ENCODE measurements at regions not wholly inside any gene's neighbourhood (a gene's known extent, or its start where the extent isn't known, plus 50 kb on each side); places are given as distances from the start of the nearest gene placed in this dataset.

- DNase-seq (ENCODE audit: low spot score) = no peak
These were observed 197.2 kb downstream of the RWDD3 start for GRCh38 chr1:95431235-95431634.

- DNase-seq (ENCODE audit: low spot score) = no peak
These were observed 201.6 kb downstream of the RWDD3 start for GRCh38 chr1:95435611-95436010.

- no peak for DNase-seq (ENCODE audit: low spot score)
These were observed 203.0 kb downstream of the RWDD3 start for GRCh38 chr1:95437011-95437410.

DNA sequence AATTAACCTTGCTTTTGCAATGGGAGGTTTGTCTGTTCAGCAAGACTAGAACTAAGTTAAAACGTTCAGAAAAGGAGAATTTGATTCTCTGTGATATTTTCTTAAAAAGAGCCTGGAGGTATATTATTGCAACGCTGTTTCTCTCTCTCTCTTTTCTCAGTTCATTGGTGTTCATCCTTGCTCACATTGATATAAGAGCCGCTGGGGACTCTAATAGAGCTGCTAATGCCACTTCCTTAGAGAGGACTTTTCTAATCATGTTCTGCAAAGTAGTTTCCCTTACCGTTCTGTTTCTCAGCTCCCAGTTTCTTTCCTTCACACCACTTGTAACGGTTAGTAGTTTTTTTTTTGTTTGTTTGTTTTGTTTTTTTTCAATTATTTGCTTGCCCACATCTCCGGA lies 203.8 kb downstream of the RWDD3 start:
- DNase-seq (ENCODE audit: low spot score) = no peak

- DNase-seq (ENCODE audit: low spot score) = no peak
These were observed 204.4 kb downstream of the RWDD3 start for GRCh38 chr1:95438218-95438948.

DNA sequence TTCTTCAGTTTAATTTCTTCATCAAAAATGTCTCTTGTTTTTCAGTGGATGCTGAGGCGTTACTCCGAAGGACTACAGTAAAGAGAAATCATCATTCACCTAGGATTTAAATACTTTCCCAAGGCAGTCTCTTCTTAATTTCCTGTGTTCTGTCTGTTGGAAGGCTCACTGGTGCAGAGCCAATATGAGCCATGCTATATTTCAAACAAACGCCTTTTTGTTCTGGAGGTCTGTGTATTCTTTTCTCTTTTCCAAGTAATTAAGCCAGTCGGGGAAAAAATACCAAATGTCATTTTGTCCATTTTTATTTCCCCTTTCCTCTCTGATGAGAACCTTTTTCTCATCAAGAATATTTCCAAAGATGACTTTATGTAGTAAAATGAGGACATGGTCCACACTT lies 206.5 kb downstream of the RWDD3 start:
- DNase-seq (ENCODE audit: low spot score) = no peak

GRCh38 chr1:95449516-95449915 lies 215.5 kb downstream of the RWDD3 start:
- DNase-seq (ENCODE audit: low spot score) = no peak

GRCh38 chr1:95451054-95451453 lies 217.0 kb downstream of the RWDD3 start:
- peak; percentile 25 for DNase-seq (ENCODE audit: low spot score)

DNA sequence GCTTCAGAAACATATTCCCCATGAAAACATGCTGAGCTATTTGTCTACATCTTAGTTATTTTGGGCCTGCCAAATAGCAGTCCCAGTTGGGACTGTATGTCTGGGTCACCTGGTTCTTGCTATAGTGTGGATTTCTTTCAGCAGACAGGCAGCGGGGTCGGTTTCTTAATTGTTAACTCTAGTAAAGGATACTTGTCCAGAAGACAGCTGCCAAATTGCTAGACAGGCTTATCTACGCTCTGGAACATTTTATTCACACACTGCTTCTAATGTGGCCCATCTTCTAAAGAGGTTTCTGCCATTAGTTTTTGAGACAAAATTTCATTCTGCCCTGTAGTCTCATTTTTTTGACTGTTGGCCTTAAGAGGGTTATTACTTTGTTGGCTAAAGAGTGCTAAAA lies 217.9 kb downstream of the RWDD3 start:
- no peak for DNase-seq (ENCODE audit: low spot score)

DNA sequence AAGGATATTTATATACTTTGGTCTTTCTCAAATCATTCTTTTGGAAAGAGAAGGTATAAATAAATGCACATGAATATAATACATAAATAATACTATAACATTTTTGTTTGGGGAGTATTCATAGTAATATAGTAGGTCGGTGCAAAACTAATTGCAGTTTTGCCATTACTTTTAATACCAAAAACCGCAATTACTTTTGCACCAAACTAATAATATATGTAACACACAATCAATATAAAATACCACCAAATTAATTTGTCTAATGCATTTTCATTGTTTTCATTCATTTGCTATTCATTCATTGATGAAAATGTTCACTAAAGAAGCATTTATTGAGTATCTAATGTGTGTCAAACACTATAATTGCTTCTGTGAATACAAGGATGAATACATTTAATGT lies 219.0 kb downstream of the RWDD3 start:
- DNase-seq (ENCODE audit: low spot score) = no peak

GRCh38 chr1:95467036-95467435 lies 233.0 kb downstream of the RWDD3 start:
- no peak for DNase-seq (ENCODE audit: low spot score)

DNA sequence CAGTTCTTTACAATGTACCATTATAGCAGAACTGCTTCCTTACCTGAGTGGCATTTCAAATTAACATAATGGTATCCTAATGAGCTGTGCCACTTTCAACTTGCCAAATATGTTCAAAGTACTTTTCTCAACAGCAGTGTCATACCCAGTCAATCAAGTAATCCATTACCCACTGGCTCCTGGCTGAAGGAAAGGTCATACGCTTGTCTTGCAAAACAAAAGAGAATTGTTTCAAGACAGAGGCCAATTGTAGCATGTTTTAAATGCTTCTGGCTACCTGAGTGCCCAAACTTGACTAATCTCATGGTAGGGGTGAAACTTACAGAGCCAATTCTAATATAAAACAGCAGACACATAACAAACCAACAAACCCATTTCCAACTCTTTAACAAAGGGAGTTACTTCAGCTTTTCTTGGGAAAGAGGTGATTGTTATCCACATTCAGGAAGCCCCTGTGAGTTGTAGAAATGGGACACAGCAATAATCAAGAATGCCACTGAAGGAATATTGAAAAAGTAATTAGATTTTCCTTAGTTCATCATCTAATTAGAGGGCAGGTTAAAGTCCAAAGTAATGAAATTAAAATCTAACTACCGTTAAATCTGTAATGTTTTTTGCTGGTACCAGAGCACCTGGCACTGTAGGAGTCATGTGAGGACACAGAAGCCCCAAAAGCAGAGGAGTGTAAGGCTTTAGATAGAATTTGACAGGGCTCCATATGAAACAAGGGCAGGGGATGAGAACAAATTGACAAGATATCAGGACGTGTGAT lies 241.9 kb downstream of the RWDD3 start:
- DNase-seq (ENCODE audit: low spot score) = no peak

DNA sequence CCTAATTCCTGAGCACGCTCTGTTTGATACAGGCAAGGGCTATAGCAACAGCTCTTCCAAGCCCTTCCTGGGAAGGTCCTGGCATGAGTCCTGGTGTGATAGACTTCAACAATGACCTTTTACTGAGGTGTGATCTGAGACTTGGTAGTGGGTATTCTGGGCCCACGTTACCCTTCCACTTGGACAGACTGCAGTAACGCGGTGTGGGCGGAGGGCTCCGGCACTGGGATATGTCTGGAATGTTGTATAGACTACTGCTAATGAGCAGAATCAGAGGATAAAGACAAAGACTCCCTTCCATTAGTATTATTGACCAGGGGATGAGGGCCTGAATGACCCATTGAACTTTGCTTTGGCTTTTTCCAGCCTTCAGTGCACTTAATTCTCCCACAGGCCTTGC lies 262.3 kb downstream of the RWDD3 start:
- no peak for DNase-seq (ENCODE audit: low spot score)

GRCh38 chr1:95496773-95497172 lies 262.8 kb downstream of the RWDD3 start:
- no peak for DNase-seq (ENCODE audit: low spot score)

- DNase-seq (ENCODE audit: low spot score) = no peak
These were observed 263.6 kb downstream of the RWDD3 start for GRCh38 chr1:95497566-95497965.

GRCh38 chr1:95503278-95504030 lies 269.4 kb downstream of the RWDD3 start:
- no peak for DNase-seq (ENCODE audit: low spot score)

DNA sequence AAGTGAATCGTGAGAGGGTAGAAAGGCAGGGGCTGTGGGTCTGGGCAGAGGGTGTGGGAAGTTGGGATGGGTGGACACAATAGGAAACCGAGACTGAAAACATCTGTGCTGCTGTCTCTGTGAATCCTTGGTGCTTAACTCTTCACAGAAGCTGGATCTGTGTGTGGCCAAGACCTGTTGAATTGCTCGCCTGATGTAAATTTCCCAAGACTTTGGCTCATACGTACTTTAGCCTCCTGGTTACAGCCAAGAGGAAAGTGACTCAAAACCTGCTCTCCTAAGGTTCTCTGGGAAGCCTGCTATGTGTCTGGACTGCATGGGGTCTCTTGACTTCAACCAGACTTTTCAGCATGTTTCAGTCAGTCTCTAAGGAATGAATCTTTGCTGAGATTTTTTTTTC lies 270.3 kb downstream of the RWDD3 start:
- no peak for DNase-seq (ENCODE audit: low spot score)

- DNase-seq (ENCODE audit: low spot score) = no peak
These were observed 272.9 kb downstream of the RWDD3 start for GRCh38 chr1:95506736-95507414.

DNA sequence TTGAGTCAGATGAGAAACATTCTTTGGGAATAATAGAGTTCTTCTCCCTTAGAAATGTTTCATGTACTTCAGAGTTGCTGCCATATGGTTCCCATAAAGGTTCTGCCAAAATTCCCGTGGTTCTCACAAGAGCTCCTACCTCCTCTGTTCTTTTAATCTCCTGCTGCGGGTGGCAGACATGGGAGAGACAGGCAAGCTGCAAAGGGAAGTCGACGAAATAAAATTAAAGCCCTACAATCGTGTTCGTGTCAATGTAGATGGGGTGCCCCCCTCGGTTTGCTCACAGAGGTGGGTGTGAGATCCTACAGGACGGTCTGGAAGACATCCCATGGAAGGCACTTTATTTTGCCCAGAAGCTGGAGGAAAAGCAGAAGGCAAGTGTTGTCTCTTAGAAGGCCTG lies 276.0 kb downstream of the RWDD3 start:
- DNase-seq (ENCODE audit: low spot score) = no peak

DNA sequence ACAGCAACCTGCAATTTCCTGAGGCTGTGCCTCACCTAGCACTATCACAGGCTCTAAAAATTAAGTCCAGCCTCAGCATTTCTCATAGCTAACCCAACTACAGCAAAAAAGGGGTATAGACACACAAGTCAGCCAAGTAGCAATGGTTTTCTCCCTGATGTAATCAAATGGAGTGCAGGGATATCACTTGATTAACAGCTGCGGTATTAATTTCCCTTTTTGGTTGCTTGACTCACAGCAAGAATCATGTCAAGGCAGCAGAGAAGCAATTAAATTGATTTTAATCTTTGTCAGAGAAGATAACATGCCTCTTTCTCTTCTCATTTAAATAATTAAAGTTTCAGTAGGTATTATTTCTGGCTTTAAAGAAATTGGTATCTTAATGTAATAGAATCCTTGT lies 278.9 kb downstream of the RWDD3 start:
- peak; percentile 29 for DNase-seq (ENCODE audit: low spot score)

DNA sequence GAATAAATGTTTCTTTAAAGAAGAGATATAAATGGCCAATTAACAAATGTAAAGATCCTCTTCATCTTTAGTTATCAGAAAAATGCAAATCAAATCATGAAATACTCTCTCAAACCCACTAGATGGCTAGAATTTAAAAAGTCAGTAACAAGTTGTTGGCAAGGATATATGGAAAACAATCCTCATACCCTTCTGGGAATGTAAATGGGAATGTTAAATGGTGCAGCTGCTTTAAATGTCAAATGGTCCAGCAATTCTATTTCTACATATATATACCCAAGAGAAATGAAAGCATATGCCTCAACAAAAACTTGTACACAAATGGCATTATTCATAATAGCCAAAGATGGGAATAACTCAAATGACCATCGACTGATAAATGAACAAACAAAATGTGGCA lies 283.5 kb downstream of the RWDD3 start:
- DNase-seq (ENCODE audit: low spot score) = no peak

- DNase-seq (ENCODE audit: low spot score) = no peak
These were observed 284.3 kb downstream of the RWDD3 start for GRCh38 chr1:95518310-95518709.

All from D341Med (cell line).